ENCODE measurements at regions not wholly inside any gene's neighbourhood (a gene's known extent, or its start where the extent isn't known, plus 50 kb on each side); places are given as distances from the start of the nearest gene placed in this dataset.

DNA sequence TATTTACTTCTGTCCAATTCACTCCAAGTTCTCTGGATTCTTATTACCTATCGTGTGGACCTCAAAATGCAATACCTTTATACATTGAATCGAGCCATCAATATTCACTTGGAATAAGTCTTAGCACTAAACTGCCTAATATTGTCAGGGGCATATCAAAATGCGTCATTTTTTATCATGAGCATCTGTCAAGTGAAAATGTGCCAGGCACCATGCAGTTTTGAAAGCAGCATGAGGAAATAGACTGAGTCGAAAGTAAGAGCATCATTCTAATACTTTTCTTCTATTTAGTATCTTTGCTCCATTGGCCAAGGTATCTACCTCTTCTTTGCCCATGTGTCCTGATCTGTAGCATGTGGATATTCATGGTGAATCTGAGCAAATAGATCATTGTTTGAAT lies 1193.4 kb downstream of the CDH11 start:
- no peak for DNase-seq (ENCODE audit: low spot score)
- no peak overlapping the region for H3K4me3 ChIP-seq
- TF ChIP-seq, protein P1, sequence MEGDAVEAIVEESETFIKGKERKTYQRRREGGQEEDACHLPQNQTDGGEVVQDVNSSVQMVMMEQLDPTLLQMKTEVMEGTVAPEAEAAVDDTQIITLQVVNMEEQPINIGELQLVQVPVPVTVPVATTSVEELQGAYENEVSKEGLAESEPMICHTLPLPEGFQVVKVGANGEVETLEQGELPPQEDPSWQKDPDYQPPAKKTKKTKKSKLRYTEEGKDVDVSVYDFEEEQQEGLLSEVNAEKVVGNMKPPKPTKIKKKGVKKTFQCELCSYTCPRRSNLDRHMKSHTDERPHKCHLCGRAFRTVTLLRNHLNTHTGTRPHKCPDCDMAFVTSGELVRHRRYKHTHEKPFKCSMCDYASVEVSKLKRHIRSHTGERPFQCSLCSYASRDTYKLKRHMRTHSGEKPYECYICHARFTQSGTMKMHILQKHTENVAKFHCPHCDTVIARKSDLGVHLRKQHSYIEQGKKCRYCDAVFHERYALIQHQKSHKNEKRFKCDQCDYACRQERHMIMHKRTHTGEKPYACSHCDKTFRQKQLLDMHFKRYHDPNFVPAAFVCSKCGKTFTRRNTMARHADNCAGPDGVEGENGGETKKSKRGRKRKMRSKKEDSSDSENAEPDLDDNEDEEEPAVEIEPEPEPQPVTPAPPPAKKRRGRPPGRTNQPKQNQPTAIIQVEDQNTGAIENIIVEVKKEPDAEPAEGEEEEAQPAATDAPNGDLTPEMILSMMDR (IDR thresholded peaks at IDR 0.05): no peak
- no peak overlapping the region for H3K27ac ChIP-seq

GRCh38 chr16:63925221-63925620 lies 1196.6 kb downstream of the CDH11 start:
- no peak for DNase-seq (ENCODE audit: low spot score)
- TF ChIP-seq, protein P1 (IDR thresholded peaks at IDR 0.05): no peak
- H3K4me3 ChIP-seq: no peak overlapping the region
- no peak overlapping the region for H3K27ac ChIP-seq

- no peak for DNase-seq (ENCODE audit: low spot score)
- Histone ChIP-seq H3K27ac (no peak overlapping the region), H3K4me3 (no peak overlapping the region)
- TF ChIP-seq, protein P1 (IDR thresholded peaks at IDR 0.05): no peak
Measured at GRCh38 chr16:63922560-63922959, 1199.3 kb downstream of the CDH11 start.

GRCh38 chr16:63921737-63922295 lies 1200.0 kb downstream of the CDH11 start:
- Histone ChIP-seq H3K27ac (no peak overlapping the region), H3K4me3 (no peak overlapping the region)
- TF ChIP-seq, protein P1 (IDR thresholded peaks at IDR 0.05): no peak
- no peak for DNase-seq (ENCODE audit: low spot score)

DNA sequence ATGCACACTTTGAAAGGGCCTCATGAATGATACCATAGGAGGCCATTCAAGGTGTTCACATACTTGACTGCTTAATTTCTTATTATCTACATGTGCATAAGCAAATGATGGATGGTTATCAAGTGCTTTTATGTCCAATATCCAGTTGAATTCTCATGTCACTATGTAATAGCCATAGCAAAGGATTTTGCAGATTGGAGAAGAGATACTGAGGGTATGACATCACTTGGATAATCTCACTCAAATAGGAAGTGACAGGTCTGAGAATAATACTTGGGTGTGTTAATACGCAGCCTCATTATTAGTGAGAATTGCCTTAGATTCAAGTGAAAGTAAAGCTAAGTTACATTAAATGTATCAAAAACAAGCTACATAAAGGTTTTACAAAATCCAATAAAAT lies 1208.6 kb downstream of the CDH11 start:
- DNase-seq (ENCODE audit: low spot score): no peak
- TF ChIP-seq, protein P1 (IDR thresholded peaks at IDR 0.05): no peak
- Histone ChIP-seq H3K27ac (no peak overlapping the region), H3K4me3 (no peak overlapping the region)

DNA sequence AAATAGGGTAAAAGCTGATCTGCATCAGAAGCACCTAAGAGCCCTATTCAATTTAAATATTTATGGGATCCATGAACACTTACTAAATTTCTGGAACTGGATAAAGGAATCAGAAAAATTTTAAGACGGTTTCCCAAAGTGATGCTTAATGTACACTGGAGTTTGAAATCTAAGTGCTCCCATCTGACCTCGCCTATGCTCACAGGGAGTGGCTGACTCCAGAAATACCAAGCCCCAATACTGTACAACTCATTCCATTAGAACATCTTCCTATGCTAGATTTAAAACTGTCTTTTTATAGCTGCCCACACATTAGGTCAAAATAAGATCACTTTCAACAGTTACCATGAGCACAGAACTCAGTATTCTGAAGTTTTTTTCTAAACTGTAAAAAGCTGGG lies 1214.6 kb downstream of the CDH11 start:
- Histone ChIP-seq H3K27ac (no peak overlapping the region), H3K4me3 (no peak overlapping the region)
- DNase-seq (ENCODE audit: low spot score): no peak
- TF ChIP-seq, protein P1 (IDR thresholded peaks at IDR 0.05): no peak

DNA sequence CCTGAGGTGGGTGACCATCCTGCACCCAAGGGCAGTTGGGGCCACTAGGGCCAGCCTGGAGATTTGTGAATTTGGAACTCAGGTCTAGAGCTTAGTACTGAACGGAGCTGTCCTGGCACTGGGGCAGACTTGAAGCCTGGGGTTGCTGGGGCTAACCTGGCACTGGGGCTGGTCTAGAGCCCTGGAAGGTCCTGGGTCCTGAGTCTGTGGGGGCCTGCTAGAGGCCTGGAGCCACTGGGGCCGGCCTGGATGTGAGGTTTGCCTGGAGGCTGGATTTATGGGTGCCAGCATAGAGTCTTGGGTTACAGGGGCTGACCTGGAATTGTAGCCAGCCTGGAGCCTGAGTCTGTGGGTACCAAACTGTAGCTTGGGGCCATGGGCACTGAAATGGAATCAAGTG lies 1216.9 kb downstream of the CDH11 start:
- DNase-seq (ENCODE audit: low spot score): no peak
- TF ChIP-seq, protein P1 (IDR thresholded peaks at IDR 0.05): no peak
- Histone ChIP-seq H3K4me3 (no peak overlapping the region), H3K27ac (no peak overlapping the region)
